HCT116 (cell line): ENCODE measurements at regions not wholly inside any gene's neighbourhood (a gene's known extent, or its start where the extent isn't known, plus 50 kb on each side); places are given as distances from the start of the nearest gene placed in this dataset.

Source experiments
- ATAC-seq: fragments of 200-7000 bp; cut with Tn5 transposase; 2 replicates; pipeline ENCODE4 v1.9.1; 2020; ENCODE audit warnings: mild to moderate bottlenecking, moderate library complexity
- BruUV-seq: library from RNA; stranded (reverse); fragments of 400-500 nt; replicated peaks from 2 replicates; lab custom pipeline; 2021; lab: Mats Ljungman, UMichigan
- CTCF ChIA-PET: fragments of 300-600 bp; sonication (Branson Sonifier 250); formaldehyde crosslinking; loops from one replicate; lab custom pipeline; 2021; ENCODE audit warnings: antibody characterized with exemption; lab: Charles Lee
- POLR2A ChIA-PET: fragments of 300-600, 350-600 bp; sonication (Branson Sonifier 250); formaldehyde crosslinking; loops from one replicate; lab custom pipeline; 2021; ENCODE audit warnings: antibody characterized with exemption; lab: Charles Lee
- RAD21 ChIA-PET, 2 experiments: fragments of 300-600 bp; sonication (Branson Sonifier 250); formaldehyde crosslinking; loops; one replicate each; lab custom pipeline; 2023; ENCODE audit warnings: low total read pairs in 2 of 2; ENCODE audit not compliant: uncharacterized antibody in 2 of 2, unreplicated experiment in 2 of 2, low non-redundant PET in 1 of 2; lab: Charles Lee
- DNase-seq: peaks from one replicate; pipeline ENCODE4 v3.0.0-alpha.2; 2010; ENCODE audit warnings: low read depth, low spot score
- H2AFZ ChIP-seq: fragments of 200-600 bp; shearing (Covaris generic), sonication (generic); 2 replicates; pipeline ENCODE4 v1.6.1; 2017; ENCODE audit warnings: low read depth, mixed run types, mixed read lengths, antibody characterized with exemption, low read length; ENCODE audit not compliant: poor library complexity, severe bottlenecking
- H3K27ac ChIP-seq: 2 replicates; pipeline ENCODE4 v1.5.1; 2012; ENCODE audit warnings: low read depth, low read length
- H3K27me3 ChIP-seq: fragments of 200-600 bp; sonication (generic); 2 replicates; pipeline ENCODE4 v1.6.1; 2016; ENCODE audit warnings: mixed run types, low read length, mixed read lengths; ENCODE audit not compliant: insufficient read depth
- H3K36me3 ChIP-seq, 2 experiments: fragments of 200-500 bp in 1 of 2; fragments of 200-600 bp in 1 of 2; sonication (Bioruptor generic) in 1 of 2; sonication (generic) in 1 of 2; 2 replicates each; pipeline versions ENCODE4 v1.5.1 to v1.6.1; 2014 to 2016; ENCODE audit warnings: low read length in 2 of 2, inconsistent platforms in 1 of 2, mixed read lengths in 1 of 2, mixed run types in 1 of 2; ENCODE audit not compliant: insufficient read depth in 2 of 2, control insufficient read depth in 1 of 2
- H3K4me1 ChIP-seq, 2 experiments: fragments of 200-600 bp in 1 of 2; sonication (generic) in 1 of 2; 2 replicates each; pipeline versions ENCODE4 v1.5.1 to v1.6.1; 2012 to 2017; ENCODE audit warnings: low read length in 2 of 2, inconsistent platforms in 1 of 2, mild to moderate bottlenecking in 1 of 2, mixed read lengths in 1 of 2, mixed run types in 1 of 2, moderate library complexity in 1 of 2; ENCODE audit not compliant: insufficient read depth in 2 of 2, control insufficient read depth in 1 of 2
- H3K4me2 ChIP-seq: fragments of 200-600 bp; sonication (generic); 2 replicates; pipeline ENCODE4 v1.6.1; 2017; ENCODE audit warnings: mixed run types, low read length, mixed read lengths
- H3K4me3 ChIP-seq, 2 experiments: fragments of 200-600 bp in 1 of 2; sonication (generic) in 1 of 2; replicated peaks in 1 of 2; 2 replicates each; pipeline ENCODE4 v1.5.1; 2011 to 2016; ENCODE audit warnings: low read length in 2 of 2, control low read depth in 1 of 2, low read depth in 1 of 2, mild to moderate bottlenecking in 1 of 2, mixed read lengths in 1 of 2, mixed run types in 1 of 2
- H3K79me2 ChIP-seq: fragments of 200-600 bp; sonication (generic); 2 replicates; pipeline ENCODE4 v1.6.1; 2017; ENCODE audit warnings: mild to moderate bottlenecking, mixed run types, low read length, moderate library complexity, mixed read lengths; ENCODE audit not compliant: insufficient read depth
- H3K9ac ChIP-seq: fragments of 200-600 bp; sonication (generic); 2 replicates; pipeline ENCODE4 v1.6.1; 2016; ENCODE audit warnings: low read length, mixed read lengths
- H3K9me2 ChIP-seq: fragments of 200-600 bp; sonication (generic), shearing (Covaris generic); 2 replicates; pipeline ENCODE4 v1.6.1; 2017; ENCODE audit warnings: mixed run types, mild to moderate bottlenecking, moderate library complexity; ENCODE audit not compliant: insufficient read depth
- H3K9me3 ChIP-seq, 2 experiments: fragments of 200-500 bp in 1 of 2; fragments of 200-600 bp in 1 of 2; sonication (Bioruptor generic) in 1 of 2; sonication (generic) in 1 of 2; 2 replicates each; pipeline ENCODE4 v1.6.1; 2014 to 2017; ENCODE audit warnings: low read length in 2 of 2, mixed read lengths in 2 of 2, inconsistent platforms in 1 of 2, low read depth in 1 of 2, mild to moderate bottlenecking in 1 of 2, mixed run types in 1 of 2, moderate library complexity in 1 of 2; ENCODE audit not compliant: control insufficient read depth in 1 of 2, insufficient read depth in 1 of 2
- H4K20me1 ChIP-seq: fragments of 200-600 bp; sonication (generic), shearing (Covaris generic); 2 replicates; pipeline ENCODE4 v1.6.1; 2017; ENCODE audit warnings: mixed run types, mild to moderate bottlenecking, moderate library complexity; ENCODE audit not compliant: insufficient read depth
- EGR1 ChIP-seq: IDR thresholded peaks from 2 replicates; pipeline ENCODE4 v1.6.1; 2012; ENCODE audit warnings: low read depth
- FOSL1 ChIP-seq: IDR thresholded peaks from 2 replicates; pipeline ENCODE4 v1.6.1; 2012; ENCODE audit warnings: low read depth
- JUND ChIP-seq: IDR thresholded peaks from 2 replicates; pipeline ENCODE4 v1.6.1; 2012
- SRF ChIP-seq: IDR thresholded peaks from 2 replicates; pipeline ENCODE4 v1.6.1; 2012; ENCODE audit warnings: low read depth
- intact Hi-C: fragments of 100-400 bp; cut with micrococcal nuclease; formaldehyde crosslinking; loops from 2 replicates; pipeline ENCODE4 v1.10.0; 2022
- TF ChIP-seq, protein P1 (sequence below): IDR thresholded peaks from 2 replicates; pipeline ENCODE4 v1.6.1; 2012; ENCODE audit warnings: low read depth
- TF ChIP-seq, protein P2 (sequence below): IDR thresholded peaks from 2 replicates; pipeline ENCODE4 v1.6.1; 2011; ENCODE audit warnings: mild to moderate bottlenecking, low read length, moderate library complexity; ENCODE audit not compliant: insufficient replicate concordance; ENCODE audit errors: extremely low read depth
- TF ChIP-seq, protein P3 (sequence below), 3 experiments: fragments of 200-600 bp in 1 of 3; sonication (generic) in 1 of 3; IDR thresholded peaks in 2 of 3; conservative IDR thresholded peaks in 1 of 3; 2 replicates each; pipeline ENCODE4 v1.5.1; 2012 to 2017; ENCODE audit warnings: low read depth in 2 of 3, low read length in 2 of 3, antibody characterized with exemption in 1 of 3, borderline replicate concordance in 1 of 3, control low read depth in 1 of 3, mild to moderate bottlenecking in 1 of 3, mixed read lengths in 1 of 3, mixed run types in 1 of 3, moderate library complexity in 1 of 3; ENCODE audit not compliant: insufficient read depth in 1 of 3

DNA sequence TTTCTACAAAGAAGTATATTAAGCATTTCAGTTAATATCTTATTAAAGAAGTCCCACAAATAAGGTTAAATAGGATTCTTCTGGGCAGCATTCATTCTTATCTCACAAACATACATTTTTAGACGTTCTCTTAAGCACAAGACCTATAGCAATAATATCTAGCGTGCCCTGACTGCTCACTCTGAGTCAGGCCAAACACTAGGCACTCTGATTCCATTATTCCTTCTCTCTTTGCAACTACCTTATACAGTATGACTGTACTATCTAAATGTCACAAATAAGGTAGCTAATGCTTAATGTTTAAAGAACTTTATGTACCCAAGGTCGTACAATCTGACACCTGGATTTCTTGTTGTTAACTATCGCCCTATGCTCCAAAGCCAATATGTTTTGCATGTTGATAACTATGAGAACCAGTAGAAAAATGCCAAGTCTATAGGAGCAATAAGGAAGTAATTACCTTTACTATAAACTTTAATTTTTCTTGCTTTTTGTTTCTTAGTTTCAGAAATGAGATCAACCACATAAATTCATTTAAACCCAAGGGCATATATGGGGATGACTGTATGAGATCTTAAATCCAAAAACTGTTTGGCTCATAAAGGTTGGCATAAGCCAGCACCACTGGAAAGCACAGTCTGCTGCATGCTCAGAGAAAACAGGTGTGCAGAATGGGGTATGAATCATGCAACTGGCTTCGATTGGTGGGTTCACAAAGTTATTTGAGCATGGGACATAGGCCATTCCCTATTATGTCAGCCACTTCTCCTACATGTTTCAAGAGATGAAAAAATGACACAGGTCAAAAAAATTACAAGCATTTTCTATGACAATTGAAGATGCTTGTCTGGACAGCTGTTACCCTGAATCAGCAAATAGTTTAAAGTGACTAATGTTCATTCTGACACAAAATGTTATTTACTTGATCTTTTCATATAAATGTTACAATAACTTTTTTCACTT is 352.0 kb downstream of the IRS1 start:
- peak; percentile 14; the same call in 1 of the 2 replicates for TF ChIP-seq JUND
- TF ChIP-seq, protein P1, sequence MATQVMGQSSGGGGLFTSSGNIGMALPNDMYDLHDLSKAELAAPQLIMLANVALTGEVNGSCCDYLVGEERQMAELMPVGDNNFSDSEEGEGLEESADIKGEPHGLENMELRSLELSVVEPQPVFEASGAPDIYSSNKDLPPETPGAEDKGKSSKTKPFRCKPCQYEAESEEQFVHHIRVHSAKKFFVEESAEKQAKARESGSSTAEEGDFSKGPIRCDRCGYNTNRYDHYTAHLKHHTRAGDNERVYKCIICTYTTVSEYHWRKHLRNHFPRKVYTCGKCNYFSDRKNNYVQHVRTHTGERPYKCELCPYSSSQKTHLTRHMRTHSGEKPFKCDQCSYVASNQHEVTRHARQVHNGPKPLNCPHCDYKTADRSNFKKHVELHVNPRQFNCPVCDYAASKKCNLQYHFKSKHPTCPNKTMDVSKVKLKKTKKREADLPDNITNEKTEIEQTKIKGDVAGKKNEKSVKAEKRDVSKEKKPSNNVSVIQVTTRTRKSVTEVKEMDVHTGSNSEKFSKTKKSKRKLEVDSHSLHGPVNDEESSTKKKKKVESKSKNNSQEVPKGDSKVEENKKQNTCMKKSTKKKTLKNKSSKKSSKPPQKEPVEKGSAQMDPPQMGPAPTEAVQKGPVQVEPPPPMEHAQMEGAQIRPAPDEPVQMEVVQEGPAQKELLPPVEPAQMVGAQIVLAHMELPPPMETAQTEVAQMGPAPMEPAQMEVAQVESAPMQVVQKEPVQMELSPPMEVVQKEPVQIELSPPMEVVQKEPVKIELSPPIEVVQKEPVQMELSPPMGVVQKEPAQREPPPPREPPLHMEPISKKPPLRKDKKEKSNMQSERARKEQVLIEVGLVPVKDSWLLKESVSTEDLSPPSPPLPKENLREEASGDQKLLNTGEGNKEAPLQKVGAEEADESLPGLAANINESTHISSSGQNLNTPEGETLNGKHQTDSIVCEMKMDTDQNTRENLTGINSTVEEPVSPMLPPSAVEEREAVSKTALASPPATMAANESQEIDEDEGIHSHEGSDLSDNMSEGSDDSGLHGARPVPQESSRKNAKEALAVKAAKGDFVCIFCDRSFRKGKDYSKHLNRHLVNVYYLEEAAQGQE: no peak
- TF ChIP-seq EGR1: no peak
- TF ChIP-seq FOSL1: peak; percentile 24; the same call in 1 of the 2 replicates
- TF ChIP-seq, protein P2, sequence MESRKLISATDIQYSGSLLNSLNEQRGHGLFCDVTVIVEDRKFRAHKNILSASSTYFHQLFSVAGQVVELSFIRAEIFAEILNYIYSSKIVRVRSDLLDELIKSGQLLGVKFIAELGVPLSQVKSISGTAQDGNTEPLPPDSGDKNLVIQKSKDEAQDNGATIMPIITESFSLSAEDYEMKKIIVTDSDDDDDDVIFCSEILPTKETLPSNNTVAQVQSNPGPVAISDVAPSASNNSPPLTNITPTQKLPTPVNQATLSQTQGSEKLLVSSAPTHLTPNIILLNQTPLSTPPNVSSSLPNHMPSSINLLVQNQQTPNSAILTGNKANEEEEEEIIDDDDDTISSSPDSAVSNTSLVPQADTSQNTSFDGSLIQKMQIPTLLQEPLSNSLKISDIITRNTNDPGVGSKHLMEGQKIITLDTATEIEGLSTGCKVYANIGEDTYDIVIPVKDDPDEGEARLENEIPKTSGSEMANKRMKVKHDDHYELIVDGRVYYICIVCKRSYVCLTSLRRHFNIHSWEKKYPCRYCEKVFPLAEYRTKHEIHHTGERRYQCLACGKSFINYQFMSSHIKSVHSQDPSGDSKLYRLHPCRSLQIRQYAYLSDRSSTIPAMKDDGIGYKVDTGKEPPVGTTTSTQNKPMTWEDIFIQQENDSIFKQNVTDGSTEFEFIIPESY: no peak
- TF ChIP-seq, protein P3, sequence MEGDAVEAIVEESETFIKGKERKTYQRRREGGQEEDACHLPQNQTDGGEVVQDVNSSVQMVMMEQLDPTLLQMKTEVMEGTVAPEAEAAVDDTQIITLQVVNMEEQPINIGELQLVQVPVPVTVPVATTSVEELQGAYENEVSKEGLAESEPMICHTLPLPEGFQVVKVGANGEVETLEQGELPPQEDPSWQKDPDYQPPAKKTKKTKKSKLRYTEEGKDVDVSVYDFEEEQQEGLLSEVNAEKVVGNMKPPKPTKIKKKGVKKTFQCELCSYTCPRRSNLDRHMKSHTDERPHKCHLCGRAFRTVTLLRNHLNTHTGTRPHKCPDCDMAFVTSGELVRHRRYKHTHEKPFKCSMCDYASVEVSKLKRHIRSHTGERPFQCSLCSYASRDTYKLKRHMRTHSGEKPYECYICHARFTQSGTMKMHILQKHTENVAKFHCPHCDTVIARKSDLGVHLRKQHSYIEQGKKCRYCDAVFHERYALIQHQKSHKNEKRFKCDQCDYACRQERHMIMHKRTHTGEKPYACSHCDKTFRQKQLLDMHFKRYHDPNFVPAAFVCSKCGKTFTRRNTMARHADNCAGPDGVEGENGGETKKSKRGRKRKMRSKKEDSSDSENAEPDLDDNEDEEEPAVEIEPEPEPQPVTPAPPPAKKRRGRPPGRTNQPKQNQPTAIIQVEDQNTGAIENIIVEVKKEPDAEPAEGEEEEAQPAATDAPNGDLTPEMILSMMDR (IDR thresholded peaks at IDR 0.05 in 2 of 3, conservative IDR thresholded peaks at IDR 0.05 in 1 of 3; ENCODE audit: borderline replicate concordance in 1 of 3, insufficient read depth in 1 of 3, low read depth in 2 of 3, low read length in 2 of 3): no peak
- TF ChIP-seq SRF: no peak
- POLR2A ChIA-PET: no interaction called here
- H3K9ac ChIP-seq: no peak overlapping the region
- H3K9me3 ChIP-seq: peaks cover 0 to 10% of the 10 kb centered on the region in 2 experiments; a peak in 1 of 4 replicates
- no peak overlapping the region for H2AFZ ChIP-seq
- DNase-seq (no peak), ATAC-seq (no peak; the same call in 1 of the 2 replicates)
- no peaks in the 10 kb centered on the region for H3K27me3 ChIP-seq
- RAD21 ChIA-PET: no interaction called here
- BruUV-seq: no TSS peak
- H4K20me1 ChIP-seq: no peaks in the 10 kb centered on the region
- H3K4me1 ChIP-seq: peaks cover 0 to 21% of the 10 kb centered on the region in 2 experiments; a peak in 1 of 4 replicates
- H3K36me3 ChIP-seq: peaks cover 0 to 6% of the 10 kb centered on the region in 2 experiments; a peak in 1 of 4 replicates
- no peaks in the 10 kb centered on the region for H3K79me2 ChIP-seq
- no peaks in the 10 kb centered on the region for H3K9me2 ChIP-seq
- no peak overlapping the region for H3K4me3 ChIP-seq
- H3K4me2 ChIP-seq: no peak overlapping the region
- no peak overlapping the region; the same call in 1 of the 2 replicates for H3K27ac ChIP-seq
- CTCF ChIA-PET: no interaction called here
- intact Hi-C loops: no loop called here
